ENCODE measurements at regions not wholly inside any gene's neighbourhood (a gene's known extent, or its start where the extent isn't known, plus 50 kb on each side); places are given as distances from the start of the nearest gene placed in this dataset.

- no peak overlapping the region for H3K4me3 ChIP-seq
- no peaks in the 10 kb centered on the region for H3K36me3 ChIP-seq
- no peaks in the 10 kb centered on the region for H3K9me3 ChIP-seq
- no peaks in the 10 kb centered on the region for H3K27me3 ChIP-seq
- H3K4me1 ChIP-seq, result no peaks in the 10 kb centered on the region
- no peak for TF ChIP-seq CTCF (IDR thresholded peaks at IDR 0.05)
- no peak overlapping the region for H3K27ac ChIP-seq
- DNase-seq (ENCODE audit: low spot score), result no peak
These were observed 619.7 kb downstream of the EPM2A start for GRCh38 chr6:145115638-145116037.

GRCh38 chr6:145116591-145117178 is 618.6 kb downstream of the EPM2A start:
- Histone ChIP-seq H3K4me3 (no peak overlapping the region), H3K9me3 (no peaks in the 10 kb centered on the region), H3K27ac (no peak overlapping the region), H3K4me1 (no peaks in the 10 kb centered on the region), H3K27me3 (no peaks in the 10 kb centered on the region), H3K36me3 (no peaks in the 10 kb centered on the region)
- TF ChIP-seq CTCF (IDR thresholded peaks at IDR 0.05), result no peak
- DNase-seq (ENCODE audit: low spot score), result no peak

GRCh38 chr6:145118224-145118623 is 617.1 kb downstream of the EPM2A start:
- TF ChIP-seq CTCF (IDR thresholded peaks at IDR 0.05), result no peak
- Histone ChIP-seq H3K4me3 (no peak overlapping the region), H3K4me1 (no peaks in the 10 kb centered on the region), H3K27ac (no peak overlapping the region), H3K27me3 (no peaks in the 10 kb centered on the region), H3K9me3 (peaks cover 0 to 5% of the 10 kb centered on the region in 2 donors), H3K36me3 (no peaks in the 10 kb centered on the region)
- DNase-seq (ENCODE audit: low spot score), result no peak

- no peak overlapping the region for H3K4me3 ChIP-seq
- no peak for DNase-seq (ENCODE audit: low spot score)
- H3K27ac ChIP-seq, result no peak overlapping the region
- no peaks in the 10 kb centered on the region for H3K36me3 ChIP-seq
- H3K9me3 ChIP-seq, result peaks cover 0 to 6% of the 10 kb centered on the region in 2 donors
- no peaks in the 10 kb centered on the region for H3K27me3 ChIP-seq
- H3K4me1 ChIP-seq, result no peaks in the 10 kb centered on the region
- no peak for TF ChIP-seq CTCF (IDR thresholded peaks at IDR 0.05)
These were observed 616.2 kb downstream of the EPM2A start for GRCh38 chr6:145119081-145119480.

- no peak for DNase-seq (ENCODE audit: low spot score)
- no peak overlapping the region for H3K4me3 ChIP-seq
- no peak for TF ChIP-seq CTCF (IDR thresholded peaks at IDR 0.05)
These were observed 602.6 kb downstream of the EPM2A start for GRCh38 chr6:145132709-145133108.

GRCh38 chr6:145135702-145136101 is 599.6 kb downstream of the EPM2A start:
- Histone ChIP-seq H3K36me3 (no peaks in the 10 kb centered on the region), H3K27me3 (no peaks in the 10 kb centered on the region), H3K4me1 (no peaks in the 10 kb centered on the region), H3K4me3 (no peak overlapping the region), H3K27ac (no peak overlapping the region), H3K9me3 (no peaks in the 10 kb centered on the region)
- no peak for TF ChIP-seq CTCF (IDR thresholded peaks at IDR 0.05)
- no peak for DNase-seq (ENCODE audit: low spot score)

More at GRCh38 chr6:145132709-145133108, 602.6 kb downstream of the EPM2A start:
- H3K27ac ChIP-seq, result no peak overlapping the region
- no peaks in the 10 kb centered on the region for H3K36me3 ChIP-seq
- H3K9me3 ChIP-seq, result no peaks in the 10 kb centered on the region
- no peaks in the 10 kb centered on the region for H3K27me3 ChIP-seq
- H3K4me1 ChIP-seq, result no peaks in the 10 kb centered on the region
